ENCODE measurements at regions not wholly inside any gene's neighbourhood (a gene's known extent, or its start where the extent isn't known, plus 50 kb on each side); places are given as distances from the start of the nearest gene placed in this dataset.

GRCh38 chr2:18317017-18317416 lies 243.4 kb downstream of the RDH14 start:
- TF ChIP-seq EZH2phosphoT487 (IDR thresholded peaks at IDR 0.05; ENCODE audit: insufficient read depth, low read depth) (no peak), EZH2 (IDR thresholded peaks at IDR 0.05; ENCODE audit: insufficient read depth, poor library complexity, severe bottlenecking) (no peak)

All from GM23248 (cell line).